Testis (tissue), 2 donors: ENCODE measurements at regions not wholly inside any gene's neighbourhood (a gene's known extent, or its start where the extent isn't known, plus 50 kb on each side); places are given as distances from the start of the nearest gene placed in this dataset.

Source experiments
- DNase-seq: peaks from one replicate; pipeline ENCODE4 v3.0.0-alpha.2; 2019
- H3K27ac ChIP-seq, 2 donors: fragments of 200-600 bp; sonication (generic); one replicate each; pipeline ENCODE4 v1.5.1; 2019
- H3K27me3 ChIP-seq: fragments of 200-600 bp; sonication (generic); one replicate; pipeline ENCODE4 v1.5.1; 2019
- H3K36me3 ChIP-seq: fragments of 200-600 bp; sonication (generic); one replicate; pipeline ENCODE4 v1.5.1; 2017; ENCODE audit warnings: low read depth; ENCODE audit errors: missing control alignments
- H3K4me1 ChIP-seq: fragments of 200-600 bp; sonication (generic); one replicate; pipeline ENCODE4 v1.5.1; 2019
- H3K4me3 ChIP-seq, 2 donors: fragments of 200-600 bp; sonication (generic); one replicate each; pipeline ENCODE4 v1.5.1; 2017 to 2019
- H3K9me3 ChIP-seq: fragments of 200-600 bp; sonication (generic); one replicate; pipeline ENCODE4 v1.5.1; 2017
- POLR2A ChIP-seq: fragments of 450-650 bp; IDR thresholded peaks from one replicate; pipeline ENCODE4 v1.6.1; 2017; ENCODE audit warnings: antibody characterized with exemption, mild to moderate bottlenecking, moderate library complexity
- WGBS, 2 donors: methylation state at CpG; one replicate each; pipeline ENCODE4 v1.1.5; 2018; 5-methylcytosine and 5-hydroxymethylcytosine counted together
- intact Hi-C: fragments of 100-400 bp; cut with DNase I; formaldehyde crosslinking; loops from one replicate; pipeline ENCODE4 v1.15.1; 2023; ENCODE audit warnings: low total_unique reads
- TF ChIP-seq, protein P1 (sequence below), 3 experiments: fragments of 450-650 bp in 2 of 3; fragments of 200-600 bp in 1 of 3; sonication (generic) in 1 of 3; IDR thresholded peaks; one replicate each; pipeline ENCODE4 v1.5.1; 2016 to 2019; ENCODE audit warnings: antibody characterized with exemption in 3 of 3, mild to moderate bottlenecking in 2 of 3, moderate library complexity in 1 of 3

DNA sequence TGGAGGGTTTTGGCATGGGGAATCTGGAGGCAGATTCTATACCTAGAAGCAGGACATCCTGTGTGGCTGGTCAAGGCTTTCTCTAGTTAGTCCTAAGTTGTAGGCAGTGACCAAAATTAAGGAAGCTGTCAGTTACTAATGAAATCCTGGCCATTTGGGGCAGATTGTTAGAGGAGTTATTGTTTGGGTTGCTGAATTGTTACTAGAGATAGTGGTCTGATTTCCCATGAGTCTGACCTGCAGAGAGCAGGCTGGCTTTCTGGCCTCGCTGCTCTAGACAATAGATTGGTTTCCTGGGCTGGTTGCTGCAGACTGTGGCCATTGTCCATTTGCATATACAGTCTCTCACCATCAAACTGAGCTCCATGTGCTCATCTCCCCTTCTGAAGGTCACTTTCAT is 205.0 kb upstream of the SASH1 start:
- Histone ChIP-seq H3K4me3 (no peak overlapping the region), H3K9me3 (no peaks in the 10 kb centered on the region), H3K27ac (no peak overlapping the region), H3K4me1 (no peaks in the 10 kb centered on the region), H3K36me3 (no peaks in the 10 kb centered on the region), H3K27me3 (no peaks in the 10 kb centered on the region)
- intact Hi-C loops, result no loop called here
- 100% methylated on average over 1 of the region's 1 CpG; no CpG with 5 or more reads in 1 of the 2 donors for WGBS, 2 donors
- no peak for DNase-seq
- no peak for TF ChIP-seq POLR2A
- TF ChIP-seq, protein P1, sequence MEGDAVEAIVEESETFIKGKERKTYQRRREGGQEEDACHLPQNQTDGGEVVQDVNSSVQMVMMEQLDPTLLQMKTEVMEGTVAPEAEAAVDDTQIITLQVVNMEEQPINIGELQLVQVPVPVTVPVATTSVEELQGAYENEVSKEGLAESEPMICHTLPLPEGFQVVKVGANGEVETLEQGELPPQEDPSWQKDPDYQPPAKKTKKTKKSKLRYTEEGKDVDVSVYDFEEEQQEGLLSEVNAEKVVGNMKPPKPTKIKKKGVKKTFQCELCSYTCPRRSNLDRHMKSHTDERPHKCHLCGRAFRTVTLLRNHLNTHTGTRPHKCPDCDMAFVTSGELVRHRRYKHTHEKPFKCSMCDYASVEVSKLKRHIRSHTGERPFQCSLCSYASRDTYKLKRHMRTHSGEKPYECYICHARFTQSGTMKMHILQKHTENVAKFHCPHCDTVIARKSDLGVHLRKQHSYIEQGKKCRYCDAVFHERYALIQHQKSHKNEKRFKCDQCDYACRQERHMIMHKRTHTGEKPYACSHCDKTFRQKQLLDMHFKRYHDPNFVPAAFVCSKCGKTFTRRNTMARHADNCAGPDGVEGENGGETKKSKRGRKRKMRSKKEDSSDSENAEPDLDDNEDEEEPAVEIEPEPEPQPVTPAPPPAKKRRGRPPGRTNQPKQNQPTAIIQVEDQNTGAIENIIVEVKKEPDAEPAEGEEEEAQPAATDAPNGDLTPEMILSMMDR (IDR thresholded peaks at IDR 0.05), result no peak

DNA sequence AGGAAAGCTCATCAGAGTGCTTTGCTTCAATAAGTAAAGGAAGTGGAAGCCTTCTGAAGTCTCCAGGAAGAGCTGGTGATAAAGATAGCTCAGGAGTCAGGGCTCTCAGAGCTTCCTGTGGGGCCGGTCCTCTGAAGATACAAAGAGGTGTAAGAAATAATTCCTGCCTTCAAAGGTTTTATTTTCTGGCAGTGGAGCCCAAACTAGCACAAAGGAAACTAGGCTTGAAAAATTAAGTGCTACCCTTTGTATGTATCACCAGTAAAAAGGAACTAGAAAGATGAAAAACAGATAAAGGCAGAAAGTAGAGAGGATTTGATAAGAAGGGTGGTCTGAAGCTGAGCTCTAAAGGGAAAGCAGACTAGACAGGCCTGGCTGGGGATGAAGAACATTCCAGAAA is 204.1 kb upstream of the SASH1 start:
- DNase-seq, result no peak
- H3K27ac ChIP-seq, result no peak overlapping the region
- H3K9me3 ChIP-seq, result no peaks in the 10 kb centered on the region
- H3K4me1 ChIP-seq, result no peaks in the 10 kb centered on the region
- H3K27me3 ChIP-seq, result no peaks in the 10 kb centered on the region
- H3K4me3 ChIP-seq, result no peak overlapping the region
- intact Hi-C loops, result no loop called here
- TF ChIP-seq, protein P1 (IDR thresholded peaks at IDR 0.05), result no peak
- TF ChIP-seq POLR2A, result no peak
- no peaks in the 10 kb centered on the region for H3K36me3 ChIP-seq
- 71 to 86% methylated on average over 1 of the region's 1 CpG for WGBS, 2 donors

DNA sequence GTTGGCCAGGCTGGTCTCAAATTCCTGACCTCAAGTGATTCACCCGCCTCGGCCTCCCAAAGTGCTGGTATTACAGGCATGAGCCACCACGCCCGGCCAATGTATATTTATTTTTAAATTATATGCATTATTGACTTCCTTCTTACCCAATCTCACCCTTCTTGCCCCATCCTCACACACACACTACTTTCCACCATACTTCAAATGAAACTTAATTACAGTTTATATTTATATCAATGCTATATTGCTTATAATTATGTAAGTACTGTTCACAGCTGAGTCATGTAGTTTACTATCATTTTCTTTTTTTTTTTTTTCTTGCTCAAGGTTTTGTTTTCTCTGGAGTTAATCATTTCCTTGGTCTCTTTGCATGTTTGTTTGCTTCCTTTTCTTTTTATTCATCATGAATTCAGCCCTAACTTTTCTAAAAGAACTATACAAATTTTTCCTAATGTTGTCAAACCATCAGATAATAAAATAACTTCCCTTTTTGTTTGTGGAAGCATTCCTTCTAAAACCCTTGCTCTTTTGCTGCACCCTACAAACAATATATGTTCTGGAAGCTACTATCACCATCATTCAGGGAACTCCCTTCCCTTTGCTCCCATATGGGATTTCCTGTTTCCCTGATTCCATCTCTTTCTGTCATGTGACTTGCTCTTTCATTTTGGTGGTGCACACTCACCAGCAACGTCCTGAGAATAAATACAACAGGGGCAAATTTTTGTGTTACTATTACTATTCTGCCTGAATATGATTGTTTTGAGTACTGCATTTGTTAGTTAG is 201.7 kb upstream of the SASH1 start:
- H3K4me3 ChIP-seq, result no peak overlapping the region
- DNase-seq, result no peak
- no peaks in the 10 kb centered on the region for H3K36me3 ChIP-seq
- no peaks in the 10 kb centered on the region for H3K4me1 ChIP-seq
- WGBS, 2 donors, result 73 to 90% methylated on average over 5 of the region's 5 CpGs
- no peaks in the 10 kb centered on the region for H3K9me3 ChIP-seq
- H3K27ac ChIP-seq, result no peak overlapping the region
- no peaks in the 10 kb centered on the region for H3K27me3 ChIP-seq
- TF ChIP-seq, protein P1 (IDR thresholded peaks at IDR 0.05), result no peak
- no peak for TF ChIP-seq POLR2A
- intact Hi-C loops, result no loop called here

DNA sequence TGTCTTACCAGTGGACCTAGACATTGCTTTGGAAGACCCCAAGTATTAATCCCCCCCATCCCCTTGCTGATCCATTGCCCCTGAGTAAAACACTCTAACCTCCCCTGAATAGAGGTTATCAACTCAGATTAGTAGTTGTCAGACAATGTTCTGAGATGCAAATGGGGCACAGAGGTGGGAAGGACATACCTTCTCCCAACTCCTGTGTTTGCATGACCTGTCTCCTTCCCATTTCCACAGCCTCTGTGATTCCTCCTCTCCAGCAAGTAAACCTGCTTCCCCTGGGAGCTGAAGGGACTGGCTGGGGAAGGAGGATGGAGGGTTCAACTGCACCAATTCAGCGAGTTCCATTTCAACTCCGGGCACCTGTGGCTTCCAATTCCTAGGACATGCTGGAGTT is 199.8 kb upstream of the SASH1 start:
- WGBS, 2 donors, result 72 to 85% methylated on average over 2 of the region's 2 CpGs
- Histone ChIP-seq H3K27ac (no peak overlapping the region), H3K4me1 (no peaks in the 10 kb centered on the region), H3K4me3 (no peak overlapping the region), H3K36me3 (no peaks in the 10 kb centered on the region), H3K9me3 (no peaks in the 10 kb centered on the region), H3K27me3 (no peaks in the 10 kb centered on the region)
- intact Hi-C loops, result no loop called here
- no peak for DNase-seq
- TF ChIP-seq, protein P1 (IDR thresholded peaks at IDR 0.05), result no peak
- no peak for TF ChIP-seq POLR2A

DNA sequence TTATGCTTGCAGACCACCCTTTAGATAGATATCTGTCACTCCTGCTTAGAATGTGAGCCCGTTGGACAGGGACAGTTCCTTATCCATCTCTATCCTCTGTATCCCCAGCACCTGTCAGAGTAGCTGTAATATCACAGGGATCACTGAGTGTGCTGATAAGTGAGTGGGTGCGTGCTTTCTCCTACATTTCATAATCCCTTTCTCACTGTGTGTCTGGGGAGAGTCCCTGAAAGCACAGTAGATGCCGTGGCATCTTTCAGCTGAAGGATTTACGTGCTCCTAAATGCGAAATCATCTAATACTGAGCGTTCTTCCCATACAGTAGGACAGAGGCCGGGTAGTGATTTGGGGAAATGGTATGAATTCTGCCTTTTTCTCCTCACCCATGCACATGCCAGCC is 198.9 kb upstream of the SASH1 start:
- Histone ChIP-seq H3K9me3 (no peaks in the 10 kb centered on the region), H3K36me3 (no peaks in the 10 kb centered on the region), H3K4me3 (no peak overlapping the region), H3K4me1 (no peaks in the 10 kb centered on the region), H3K27me3 (no peaks in the 10 kb centered on the region), H3K27ac (no peak overlapping the region)
- intact Hi-C loops, result no loop called here
- 75 to 78% methylated on average over 7 of the region's 7 CpGs for WGBS, 2 donors
- DNase-seq, result no peak
- no peak for TF ChIP-seq POLR2A
- TF ChIP-seq, protein P1 (IDR thresholded peaks at IDR 0.05), result no peak
